ENCODE measurements at regions not wholly inside any gene's neighbourhood (a gene's known extent, or its start where the extent isn't known, plus 50 kb on each side); places are given as distances from the start of the nearest gene placed in this dataset.
"Not testable (repeated sequence)": the region's sequence is repeated elsewhere in the genome, so short reads cannot be mapped to it uniquely, and the experiment has no call there.

- Histone ChIP-seq H3F3A (ENCODE audit: low read length, unreplicated experiment) (no peaks in the 10 kb centered on the region), H3K4me1 (ENCODE audit: insufficient read depth, low read length) (no peaks in the 10 kb centered on the region; the same call in 1 of the 2 replicates), H4K20me1 (ENCODE audit: low read length) (no peaks in the 10 kb centered on the region), H3K9me3 (ENCODE audit: low read length) (no peaks in the 10 kb centered on the region), H3K4me2 (ENCODE audit: low read length) (no peak overlapping the region), H2AFZ (ENCODE audit: low read length) (no peak overlapping the region), H3K4me3 (ENCODE audit: low read length) (no peak overlapping the region), H3K27ac (ENCODE audit: low read length) (no peak overlapping the region), H3K79me2 (ENCODE audit: low read length) (no peaks in the 10 kb centered on the region), H3K9ac (ENCODE audit: low read length) (no peak overlapping the region), H3K36me3 (ENCODE audit: low read depth, low read length) (no peaks in the 10 kb centered on the region), H3K27me3 (ENCODE audit: low read length) (peaks cover 16% of the 10 kb centered on the region; the same call in 1 of the 2 replicates), H3K9me2 (replicated peaks; ENCODE audit: low read length) (no peaks in the 10 kb centered on the region)
- CTCF ChIA-PET, result interaction anchor here (0.6 kb wide), 2 partner anchors 45 to 74 kb away, joined by 3 read pairs; no protein-coding TSS in a partner anchor
- no TSS peak for BruUV-seq (replicated peaks)
- POLR2A ChIA-PET (ENCODE audit: unreplicated experiment), result interaction anchor here (0.6 to 0.7 kb wide), 2 partner anchors 50 to 73 kb away, joined by 4 to 6 read pairs; no protein-coding TSS in a partner anchor
- DNase-seq (peak; percentile 48), ATAC-seq (peak; percentile 81)
- no peak for TF ChIP-seq CTCF (conservative IDR thresholded peaks at IDR 0.05; ENCODE audit: low read depth, low read length)
- no peak for TF ChIP-seq EZH2phosphoT487 (IDR thresholded peaks at IDR 0.05; ENCODE audit: borderline replicate concordance, low read length)
- no peak for TF ChIP-seq EZH2 (IDR thresholded peaks at IDR 0.05; ENCODE audit: low read length, unreplicated experiment)
- intact Hi-C loops (cut with micrococcal nuclease), result loop anchor here (1.0 kb wide), 3 partner anchors 13 to 73 kb away; no protein-coding TSS in a partner anchor
Observed at GRCh38 chr10:61042533-61042932, 98.5 kb upstream of the RHOBTB1 start.

GRCh38 chr10:61040399-61041016 is 96.5 kb upstream of the RHOBTB1 start:
- H3K27ac ChIP-seq (ENCODE audit: low read length), result no peak overlapping the region
- no peak overlapping the region for H3K4me3 ChIP-seq (ENCODE audit: low read length)
- TF ChIP-seq EZH2 (IDR thresholded peaks at IDR 0.05; ENCODE audit: low read length, unreplicated experiment), result no peak
- TF ChIP-seq CTCF (conservative IDR thresholded peaks at IDR 0.05; ENCODE audit: low read depth, low read length), result no peak
- no peak for TF ChIP-seq EZH2phosphoT487 (IDR thresholded peaks at IDR 0.05; ENCODE audit: borderline replicate concordance, low read length)
- H3K36me3 ChIP-seq (ENCODE audit: low read depth, low read length), result no peaks in the 10 kb centered on the region
- ChIA-PET CTCF (no interaction called here), POLR2A (ENCODE audit: unreplicated experiment) (no interaction called here)
- no peak overlapping the region for H3K4me2 ChIP-seq (ENCODE audit: low read length)
- no peaks in the 10 kb centered on the region for H3K4me1 ChIP-seq (ENCODE audit: insufficient read depth, low read length)
- no peaks in the 10 kb centered on the region for H3K9me3 ChIP-seq (ENCODE audit: low read length)
- no peaks in the 10 kb centered on the region for H3F3A ChIP-seq (ENCODE audit: low read length, unreplicated experiment)
- H4K20me1 ChIP-seq (ENCODE audit: low read length), result no peaks in the 10 kb centered on the region
- no peak overlapping the region for H3K9ac ChIP-seq (ENCODE audit: low read length)
- H2AFZ ChIP-seq (ENCODE audit: low read length), result no peak overlapping the region
- peaks cover 4% of the 10 kb centered on the region; the same call in 1 of the 2 replicates for H3K27me3 ChIP-seq (ENCODE audit: low read length)
- intact Hi-C loops (cut with micrococcal nuclease), result no loop called here
- no peak for DNase-seq
- no peaks in the 10 kb centered on the region for H3K79me2 ChIP-seq (ENCODE audit: low read length)
- BruUV-seq (replicated peaks), result no TSS peak
- no peak for ATAC-seq
- H3K9me2 ChIP-seq (replicated peaks; ENCODE audit: low read length), result no peaks in the 10 kb centered on the region

- H2AFZ ChIP-seq (ENCODE audit: low read length), result no peak overlapping the region
- no peaks in the 10 kb centered on the region for H3K36me3 ChIP-seq (ENCODE audit: low read depth, low read length)
- no peaks in the 10 kb centered on the region for H3K9me2 ChIP-seq (replicated peaks; ENCODE audit: low read length)
- POLR2A ChIA-PET (ENCODE audit: unreplicated experiment), result no interaction called here
- H3K9ac ChIP-seq (ENCODE audit: low read length), result no peak overlapping the region
- no peak overlapping the region for H3K4me3 ChIP-seq (ENCODE audit: low read length)
- no peaks in the 10 kb centered on the region for H4K20me1 ChIP-seq (ENCODE audit: low read length)
- no peaks in the 10 kb centered on the region for H3K79me2 ChIP-seq (ENCODE audit: low read length)
- H3F3A ChIP-seq (ENCODE audit: low read length, unreplicated experiment), result no peaks in the 10 kb centered on the region
- no peaks in the 10 kb centered on the region for H3K9me3 ChIP-seq (ENCODE audit: low read length)
- no peak for ATAC-seq
- no peaks in the 10 kb centered on the region for H3K4me1 ChIP-seq (ENCODE audit: insufficient read depth, low read length)
- no peak overlapping the region for H3K4me2 ChIP-seq (ENCODE audit: low read length)
- H3K27ac ChIP-seq (ENCODE audit: low read length), result no peak overlapping the region
- CTCF ChIA-PET, result no interaction called here
- TF ChIP-seq EZH2phosphoT487 (IDR thresholded peaks at IDR 0.05; ENCODE audit: borderline replicate concordance, low read length) (no peak), CTCF (conservative IDR thresholded peaks at IDR 0.05; ENCODE audit: low read depth, low read length) (no peak), EZH2 (IDR thresholded peaks at IDR 0.05; ENCODE audit: low read length, unreplicated experiment) (no peak)
- BruUV-seq (replicated peaks), result no TSS peak
- DNase-seq, result no peak
- no peaks in the 10 kb centered on the region for H3K27me3 ChIP-seq (ENCODE audit: low read length)
- intact Hi-C loops (cut with micrococcal nuclease), result no loop called here
Observed at GRCh38 chr10:61039868-61040267, 95.9 kb upstream of the RHOBTB1 start.

DNA sequence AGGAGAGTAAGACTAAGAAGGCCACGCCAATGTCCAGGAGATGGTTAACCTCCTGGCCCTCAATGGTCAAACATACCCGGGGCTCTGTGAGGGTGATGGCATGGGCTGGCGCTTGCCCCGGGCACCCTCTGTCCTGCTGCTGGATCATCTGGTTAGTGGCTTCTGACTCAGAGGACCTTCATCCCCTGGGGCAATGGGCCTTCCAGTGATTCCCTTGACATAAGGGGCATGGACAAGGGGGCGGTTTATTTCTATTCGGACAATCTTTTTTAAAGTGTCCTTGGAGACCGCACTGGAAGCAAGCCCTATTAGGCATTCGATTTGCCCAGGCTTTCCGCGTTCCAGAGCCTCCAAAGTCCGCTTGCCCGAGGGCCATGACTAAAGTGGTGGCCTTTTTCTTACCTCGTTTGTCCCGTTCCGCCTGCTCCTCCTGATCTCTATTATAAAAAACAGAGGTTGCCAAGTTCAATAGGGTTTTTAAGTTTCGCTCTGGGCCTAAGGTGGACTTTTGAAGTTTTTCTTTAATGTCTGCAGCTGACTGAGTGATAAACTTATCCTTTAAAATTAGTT is 93.4 kb upstream of the RHOBTB1 start:
- H3K9ac ChIP-seq (ENCODE audit: low read length); H3F3A ChIP-seq (ENCODE audit: low read length, unreplicated experiment); H3K4me1 ChIP-seq (ENCODE audit: insufficient read depth, low read length); BruUV-seq (replicated peaks); DNase-seq; H3K36me3 ChIP-seq (ENCODE audit: low read depth, low read length); POLR2A ChIA-PET (ENCODE audit: unreplicated experiment); H2AFZ ChIP-seq (ENCODE audit: low read length); H3K9me2 ChIP-seq (replicated peaks; ENCODE audit: low read length); H3K27ac ChIP-seq (ENCODE audit: low read length); intact Hi-C loops (cut with micrococcal nuclease); H3K9me3 ChIP-seq (ENCODE audit: low read length); ATAC-seq; H3K4me2 ChIP-seq (ENCODE audit: low read length); H3K4me3 ChIP-seq (ENCODE audit: low read length); H3K27me3 ChIP-seq (ENCODE audit: low read length); H4K20me1 ChIP-seq (ENCODE audit: low read length); CTCF ChIA-PET; H3K79me2 ChIP-seq (ENCODE audit: low read length): not testable (repeated sequence)
